HEK293 (cell line): ENCODE measurements at regions not wholly inside any gene's neighbourhood (a gene's known extent, or its start where the extent isn't known, plus 50 kb on each side); places are given as distances from the start of the nearest gene placed in this dataset.

Experiments used
- CTCF ChIA-PET: fragments of 350-600 bp; formaldehyde crosslinking; extraction: SDS; loops from one replicate; lab custom pipeline; 2021; ENCODE audit warnings: antibody characterized with exemption; lab: Yijun Ruan, JAX
- POLR2A ChIA-PET: fragments of 300-600 bp; formaldehyde crosslinking; extraction: SDS; loops from one replicate; lab custom pipeline; 2020; ENCODE audit warnings: antibody characterized with exemption, inconsistent platforms; lab: Yijun Ruan, JAX
- H3K27ac ChIP-seq: fragments of 200-500 bp; sonication (Bioruptor generic); 2 replicates; pipeline ENCODE4 v1.5.1; 2014; ENCODE audit warnings: low read depth, low read length, control low read depth, inconsistent platforms; ENCODE audit errors: extremely low read depth
- H3K36me3 ChIP-seq, 2 experiments: fragments of 200-500 bp in 1 of 2; sonication (Bioruptor generic) in 1 of 2; 1 replicate in 1 of 2; 2 replicates in 1 of 2; pipeline ENCODE4 v1.5.1; 2014 to 2017; ENCODE audit warnings: inconsistent platforms in 2 of 2, low read length in 2 of 2; ENCODE audit not compliant: control insufficient read depth in 2 of 2, insufficient read depth in 1 of 2
- H3K4me1 ChIP-seq: fragments of 200-500 bp; sonication (Bioruptor generic); 2 replicates; pipeline ENCODE4 v1.5.1; 2014; ENCODE audit warnings: mild to moderate bottlenecking, low read length, inconsistent platforms; ENCODE audit not compliant: control insufficient read depth, insufficient read depth
- H3K4me3 ChIP-seq: 2 replicates; pipeline ENCODE4 v1.5.1; 2011; ENCODE audit warnings: low read depth, mild to moderate bottlenecking, control low read depth, low read length, moderate library complexity
- H3K9me3 ChIP-seq: fragments of 200-500 bp; sonication (Bioruptor generic); 2 replicates; pipeline ENCODE4 v1.5.1; 2014; ENCODE audit warnings: low read depth, low read length, inconsistent platforms; ENCODE audit not compliant: control insufficient read depth, insufficient read depth
- BCL11A ChIP-seq: fragments of 450-650 bp; formaldehyde crosslinking; IDR thresholded peaks from 2 replicates; pipeline ENCODE4 v1.5.1; 2016; ENCODE audit warnings: low read depth, missing biosample characterization, missing genetic modification characterization
- BCL6B ChIP-seq: fragments of 450-650 bp; formaldehyde crosslinking; IDR thresholded peaks from 2 replicates; pipeline ENCODE4 v1.5.1; 2017; ENCODE audit warnings: missing biosample characterization, missing genetic modification characterization
- ELK4 ChIP-seq: IDR thresholded peaks from 2 replicates; pipeline ENCODE4 v1.6.1; 2011; ENCODE audit warnings: mild to moderate bottlenecking, low read depth, low read length, borderline replicate concordance
- GLI4 ChIP-seq: fragments of 450-650 bp; formaldehyde crosslinking; IDR thresholded peaks from 2 replicates; pipeline ENCODE4 v1.5.1; 2016; ENCODE audit warnings: missing biosample characterization, missing genetic modification characterization
- GLIS1 ChIP-seq: fragments of 450-650 bp; formaldehyde crosslinking; IDR thresholded peaks from 2 replicates; pipeline ENCODE4 v1.5.1; 2016; ENCODE audit warnings: missing biosample characterization, missing genetic modification characterization
- MYNN ChIP-seq: fragments of 450-650 bp; formaldehyde crosslinking; IDR thresholded peaks from 2 replicates; pipeline ENCODE4 v1.5.1; 2016; ENCODE audit warnings: missing biosample characterization, missing genetic modification characterization, borderline replicate concordance
- OSR2 ChIP-seq: fragments of 450-650 bp; formaldehyde crosslinking; IDR thresholded peaks from 2 replicates; pipeline ENCODE4 v1.5.1; 2016; ENCODE audit warnings: missing biosample characterization, missing genetic modification characterization
- SP7 ChIP-seq: fragments of 450-650 bp; formaldehyde crosslinking; IDR thresholded peaks from 2 replicates; pipeline ENCODE4 v1.5.1; 2016; ENCODE audit warnings: missing biosample characterization, missing genetic modification characterization
- ZBTB21 ChIP-seq: fragments of 450-650 bp; formaldehyde crosslinking; IDR thresholded peaks from 2 replicates; pipeline ENCODE4 v1.5.1; 2017; ENCODE audit warnings: missing biosample characterization, missing genetic modification characterization
- ZFHX2 ChIP-seq: fragments of 450-650 bp; formaldehyde crosslinking; conservative IDR thresholded peaks from 2 replicates; pipeline ENCODE4 v1.5.1; 2016; ENCODE audit warnings: missing biosample characterization, missing genetic modification characterization
- ZNF132 ChIP-seq: fragments of 450-650 bp; formaldehyde crosslinking; IDR thresholded peaks from 2 replicates; pipeline ENCODE4 v1.5.1; 2017; ENCODE audit warnings: missing biosample characterization, missing genetic modification characterization, borderline replicate concordance
- ZNF248 ChIP-seq: fragments of 450-650 bp; formaldehyde crosslinking; IDR thresholded peaks from 2 replicates; pipeline ENCODE4 v1.5.1; 2017; ENCODE audit warnings: missing biosample characterization, missing genetic modification characterization
- ZNF518A ChIP-seq: fragments of 450-650 bp; formaldehyde crosslinking; conservative IDR thresholded peaks from 2 replicates; pipeline ENCODE4 v1.5.1; 2016; ENCODE audit warnings: low read depth, missing biosample characterization, missing genetic modification characterization
- ZNF555 ChIP-seq: fragments of 450-650 bp; formaldehyde crosslinking; conservative IDR thresholded peaks from 2 replicates; pipeline ENCODE4 v1.5.1; 2017; ENCODE audit warnings: missing biosample characterization, mild to moderate bottlenecking, missing genetic modification characterization, inconsistent platforms
- ZNF558 ChIP-seq: fragments of 450-650 bp; formaldehyde crosslinking; IDR thresholded peaks from 2 replicates; pipeline ENCODE4 v1.5.1; 2016; ENCODE audit warnings: missing biosample characterization, missing genetic modification characterization
- ZNF670 ChIP-seq: fragments of 450-650 bp; formaldehyde crosslinking; IDR thresholded peaks from 2 replicates; pipeline ENCODE4 v1.5.1; 2016; ENCODE audit warnings: missing biosample characterization, missing genetic modification characterization, low read depth
- ZNF701 ChIP-seq: fragments of 450-650 bp; formaldehyde crosslinking; IDR thresholded peaks from 2 replicates; pipeline ENCODE4 v1.5.1; 2016; ENCODE audit warnings: missing biosample characterization, missing genetic modification characterization
- TF ChIP-seq, protein P1 (sequence below): fragments of 450-650 bp; formaldehyde crosslinking; IDR thresholded peaks from 2 replicates; pipeline ENCODE4 v1.5.1; 2016; ENCODE audit warnings: missing biosample characterization, missing genetic modification characterization
- TF ChIP-seq, protein P2 (sequence below): fragments of 450-650 bp; formaldehyde crosslinking; IDR thresholded peaks from 2 replicates; pipeline ENCODE4 v1.5.1; 2016; ENCODE audit warnings: missing biosample characterization, missing genetic modification characterization

DNA sequence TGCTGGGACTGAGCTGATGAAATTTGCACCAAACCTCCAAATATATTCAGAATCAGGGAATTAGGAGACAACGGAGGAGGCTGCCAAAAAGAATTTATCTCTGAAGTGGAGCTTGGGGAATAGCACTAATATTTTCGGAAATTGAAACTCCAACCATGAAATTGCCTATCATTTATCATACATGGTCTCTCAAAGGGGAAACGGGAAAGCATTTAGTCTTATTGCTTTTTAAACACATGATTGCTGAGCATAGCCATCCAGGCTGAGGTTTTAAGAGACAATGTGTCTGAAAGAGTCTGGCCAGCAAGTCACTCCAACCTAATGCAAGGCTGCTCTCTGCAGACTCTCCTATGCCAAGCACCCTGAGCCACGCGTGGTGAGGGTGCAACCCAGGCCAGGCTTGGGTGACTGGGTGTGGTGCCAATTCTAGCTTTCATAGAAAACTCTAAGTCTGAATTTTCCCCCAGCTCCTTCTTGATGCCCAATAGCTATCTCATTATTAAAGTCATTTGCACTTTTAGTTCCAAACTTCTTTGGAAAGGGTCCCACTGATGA, 200.2 kb downstream of the RPLP1 start:
- no peaks in the 10 kb centered on the region for H3K9me3 ChIP-seq
- no peaks in the 10 kb centered on the region for H3K4me1 ChIP-seq
- TF ChIP-seq ZNF248 (tag by site-specific recombination), result no peak
- no peak for TF ChIP-seq ZNF558 (tag by site-specific recombination)
- TF ChIP-seq SP7 (tag by site-specific recombination), result no peak
- no peak for TF ChIP-seq MYNN
- TF ChIP-seq ZBTB21 (tag by site-specific recombination), result no peak
- no peak for TF ChIP-seq BCL6B
- TF ChIP-seq ELK4, result no peak
- TF ChIP-seq ZNF670 (tag by site-specific recombination), result no peak
- TF ChIP-seq BCL11A, result no peak
- no peak for TF ChIP-seq OSR2 (tag by site-specific recombination)
- TF ChIP-seq ZNF518A (tag by site-specific recombination), result no peak
- TF ChIP-seq, protein P1, sequence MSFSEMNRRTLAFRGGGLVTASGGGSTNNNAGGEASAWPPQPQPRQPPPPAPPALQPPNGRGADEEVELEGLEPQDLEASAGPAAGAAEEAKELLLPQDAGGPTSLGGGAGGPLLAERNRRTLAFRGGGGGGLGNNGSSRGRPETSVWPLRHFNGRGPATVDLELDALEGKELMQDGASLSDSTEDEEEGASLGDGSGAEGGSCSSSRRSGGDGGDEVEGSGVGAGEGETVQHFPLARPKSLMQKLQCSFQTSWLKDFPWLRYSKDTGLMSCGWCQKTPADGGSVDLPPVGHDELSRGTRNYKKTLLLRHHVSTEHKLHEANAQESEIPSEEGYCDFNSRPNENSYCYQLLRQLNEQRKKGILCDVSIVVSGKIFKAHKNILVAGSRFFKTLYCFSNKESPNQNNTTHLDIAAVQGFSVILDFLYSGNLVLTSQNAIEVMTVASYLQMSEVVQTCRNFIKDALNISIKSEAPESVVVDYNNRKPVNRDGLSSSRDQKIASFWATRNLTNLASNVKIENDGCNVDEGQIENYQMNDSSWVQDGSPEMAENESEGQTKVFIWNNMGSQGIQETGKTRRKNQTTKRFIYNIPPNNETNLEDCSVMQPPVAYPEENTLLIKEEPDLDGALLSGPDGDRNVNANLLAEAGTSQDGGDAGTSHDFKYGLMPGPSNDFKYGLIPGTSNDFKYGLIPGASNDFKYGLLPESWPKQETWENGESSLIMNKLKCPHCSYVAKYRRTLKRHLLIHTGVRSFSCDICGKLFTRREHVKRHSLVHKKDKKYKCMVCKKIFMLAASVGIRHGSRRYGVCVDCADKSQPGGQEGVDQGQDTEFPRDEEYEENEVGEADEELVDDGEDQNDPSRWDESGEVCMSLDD (tag by site-specific recombination), result no peak
- TF ChIP-seq GLI4 (tag by site-specific recombination), result no peak
- no peak for TF ChIP-seq GLIS1 (tag by site-specific recombination)
- no peak for TF ChIP-seq ZNF701 (tag by site-specific recombination)
- no peak for TF ChIP-seq ZNF555 (tag by site-specific recombination)
- no peak for TF ChIP-seq ZFHX2 (tag by site-specific recombination)
- TF ChIP-seq, protein P2, sequence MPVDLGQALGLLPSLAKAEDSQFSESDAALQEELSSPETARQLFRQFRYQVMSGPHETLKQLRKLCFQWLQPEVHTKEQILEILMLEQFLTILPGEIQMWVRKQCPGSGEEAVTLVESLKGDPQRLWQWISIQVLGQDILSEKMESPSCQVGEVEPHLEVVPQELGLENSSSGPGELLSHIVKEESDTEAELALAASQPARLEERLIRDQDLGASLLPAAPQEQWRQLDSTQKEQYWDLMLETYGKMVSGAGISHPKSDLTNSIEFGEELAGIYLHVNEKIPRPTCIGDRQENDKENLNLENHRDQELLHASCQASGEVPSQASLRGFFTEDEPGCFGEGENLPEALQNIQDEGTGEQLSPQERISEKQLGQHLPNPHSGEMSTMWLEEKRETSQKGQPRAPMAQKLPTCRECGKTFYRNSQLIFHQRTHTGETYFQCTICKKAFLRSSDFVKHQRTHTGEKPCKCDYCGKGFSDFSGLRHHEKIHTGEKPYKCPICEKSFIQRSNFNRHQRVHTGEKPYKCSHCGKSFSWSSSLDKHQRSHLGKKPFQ (tag by site-specific recombination), result no peak
- TF ChIP-seq ZNF132 (tag by site-specific recombination), result no peak
- no peak overlapping the region for H3K4me3 ChIP-seq
- H3K27ac ChIP-seq, result no peak overlapping the region
- H3K36me3 ChIP-seq, result no peaks in the 10 kb centered on the region
- ChIA-PET POLR2A (no interaction called here), CTCF (interaction anchor here (1.4 kb wide), 1 partner anchor 174 kb away, joined by 5 read pairs; no protein-coding TSS in a partner anchor)
